ENCODE measurements at regions not wholly inside any gene's neighbourhood (a gene's known extent, or its start where the extent isn't known, plus 50 kb on each side); places are given as distances from the start of the nearest gene placed in this dataset.

DNA sequence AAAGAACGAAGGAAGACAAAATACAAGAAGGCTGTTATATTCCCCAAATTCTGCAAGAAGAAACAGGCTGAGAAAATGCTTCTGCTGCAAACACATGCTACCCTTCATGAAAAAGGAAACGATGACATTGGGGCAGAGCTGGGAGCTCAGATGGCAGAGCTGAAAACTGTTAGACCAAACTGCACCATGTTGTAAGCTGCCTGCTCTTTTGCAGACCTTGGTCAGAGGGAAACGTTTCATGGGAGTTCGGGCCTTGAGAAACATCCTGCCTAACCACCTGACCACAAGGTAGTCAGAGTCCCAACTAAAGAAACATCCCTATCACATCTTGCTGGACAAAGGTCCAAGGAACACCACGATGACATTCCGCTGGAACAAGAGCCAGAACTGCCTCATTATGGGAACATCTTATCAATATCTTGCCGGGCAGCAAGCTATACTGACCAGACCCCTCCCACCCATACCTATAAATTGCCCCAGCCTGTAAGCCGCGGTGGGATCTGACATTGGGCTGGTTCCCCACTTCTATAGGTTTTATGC, 110.7 kb upstream of the CTSC start:
- no peak for DNase-seq (ENCODE audit: low read depth)

DNA sequence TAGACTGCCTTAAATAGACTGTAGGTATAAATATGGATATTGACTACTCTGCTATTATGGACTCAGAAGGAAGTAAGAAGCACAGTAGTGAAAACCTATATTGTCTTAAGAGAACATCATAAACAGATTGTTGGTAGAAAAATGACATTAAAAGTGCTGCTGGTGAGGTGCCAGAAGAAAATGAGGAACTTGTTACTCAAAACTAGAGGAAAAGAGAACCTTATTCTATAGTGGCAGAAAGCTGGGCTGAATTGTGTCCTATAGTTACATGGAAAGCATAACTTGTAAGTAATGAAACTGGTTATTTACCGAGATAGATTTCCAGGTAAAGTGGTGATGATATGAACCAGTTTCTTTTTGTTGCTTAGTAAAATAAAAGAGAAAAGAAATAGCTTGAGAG, 109.7 kb upstream of the CTSC start:
- no peak for DNase-seq (ENCODE audit: low read depth)

DNA sequence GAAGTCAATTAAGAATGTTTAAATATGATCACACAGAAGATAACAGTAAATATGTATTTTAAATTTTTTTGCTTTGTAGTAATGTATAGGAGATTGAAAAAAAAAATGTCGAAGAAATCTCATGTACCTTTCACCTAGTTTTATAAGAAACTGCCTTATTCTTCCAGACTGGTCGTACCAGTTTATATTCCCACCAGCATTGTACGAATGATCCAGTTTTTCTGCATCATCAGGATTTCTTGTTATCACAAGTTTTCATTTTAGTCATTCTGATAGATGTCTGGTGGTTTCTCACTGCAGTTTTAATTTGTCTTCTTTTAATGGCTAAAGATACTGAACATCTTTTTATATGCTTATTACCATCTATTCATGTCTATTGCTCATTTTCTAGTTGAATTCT, 101.8 kb upstream of the CTSC start:
- DNase-seq (ENCODE audit: low read depth), result no peak

DNA sequence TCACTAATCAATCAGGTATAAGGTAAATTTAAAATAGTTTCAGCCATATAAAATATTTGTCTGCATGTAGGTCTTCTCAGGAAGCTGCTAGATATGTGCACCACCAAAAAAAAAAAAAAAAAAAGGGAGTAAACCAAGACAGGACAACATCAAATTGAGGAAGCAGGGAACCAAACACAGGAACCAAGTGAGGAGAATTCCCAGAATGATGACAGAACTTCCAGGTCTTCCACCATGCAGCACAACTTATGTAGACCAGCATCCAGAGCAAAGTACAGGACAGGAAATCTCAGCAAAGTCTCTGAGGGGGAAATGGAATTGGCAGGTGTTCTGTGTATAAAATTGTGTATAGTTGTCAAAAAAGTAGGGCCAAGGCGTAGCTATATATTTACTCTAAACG, 101.2 kb upstream of the CTSC start:
- no peak for DNase-seq (ENCODE audit: low read depth)

DNA sequence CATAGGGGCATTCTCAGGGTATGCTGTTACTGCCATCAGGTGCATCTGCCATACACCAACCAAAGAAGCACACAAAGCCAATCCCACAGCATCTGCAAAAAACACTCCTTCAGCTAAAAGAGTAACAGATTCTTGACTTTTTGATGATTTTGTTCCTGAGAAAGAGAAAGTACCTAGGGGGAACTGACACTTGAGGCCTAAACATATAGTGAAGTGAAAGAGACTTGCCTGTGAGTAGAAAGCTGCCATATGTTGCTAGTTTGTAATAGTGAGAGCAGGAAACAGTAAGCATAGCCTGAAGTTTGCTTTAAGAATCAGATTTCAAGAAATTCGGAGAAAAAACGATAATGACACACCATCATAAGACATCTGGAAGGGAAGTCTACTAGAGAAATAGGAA, 97.9 kb upstream of the CTSC start:
- DNase-seq (ENCODE audit: low read depth), result no peak

DNA sequence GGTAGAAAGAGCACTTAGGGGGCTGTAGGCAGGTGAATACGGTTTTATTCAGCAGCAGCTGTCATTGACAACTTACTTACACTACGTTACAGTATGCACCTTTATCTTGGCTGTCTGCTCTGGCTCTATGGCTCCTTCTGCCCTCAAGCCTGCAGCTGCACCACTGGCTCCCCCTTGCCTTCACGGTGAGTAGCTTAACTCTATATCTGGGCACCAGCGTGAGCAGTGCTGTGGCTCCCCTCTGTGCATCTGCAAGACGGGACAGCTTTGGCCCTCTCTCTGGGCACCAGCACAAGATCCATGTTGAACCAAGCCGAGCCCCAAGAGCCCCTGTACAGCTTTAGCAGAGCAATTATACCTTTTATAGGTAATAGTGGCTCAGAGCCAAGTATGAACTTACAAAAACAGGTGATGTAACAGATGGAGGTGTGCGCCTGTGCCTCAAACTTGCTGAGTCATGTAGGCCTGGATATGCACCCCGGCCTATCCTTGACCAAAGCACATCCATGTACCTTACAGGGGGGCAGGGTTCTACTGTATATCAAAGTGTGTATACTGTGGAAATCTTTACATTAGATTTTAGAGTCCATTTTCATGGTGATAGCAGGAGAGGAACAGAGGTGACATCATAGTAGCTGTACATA, 96.9 kb upstream of the CTSC start:
- no peak for DNase-seq (ENCODE audit: low read depth)

DNA sequence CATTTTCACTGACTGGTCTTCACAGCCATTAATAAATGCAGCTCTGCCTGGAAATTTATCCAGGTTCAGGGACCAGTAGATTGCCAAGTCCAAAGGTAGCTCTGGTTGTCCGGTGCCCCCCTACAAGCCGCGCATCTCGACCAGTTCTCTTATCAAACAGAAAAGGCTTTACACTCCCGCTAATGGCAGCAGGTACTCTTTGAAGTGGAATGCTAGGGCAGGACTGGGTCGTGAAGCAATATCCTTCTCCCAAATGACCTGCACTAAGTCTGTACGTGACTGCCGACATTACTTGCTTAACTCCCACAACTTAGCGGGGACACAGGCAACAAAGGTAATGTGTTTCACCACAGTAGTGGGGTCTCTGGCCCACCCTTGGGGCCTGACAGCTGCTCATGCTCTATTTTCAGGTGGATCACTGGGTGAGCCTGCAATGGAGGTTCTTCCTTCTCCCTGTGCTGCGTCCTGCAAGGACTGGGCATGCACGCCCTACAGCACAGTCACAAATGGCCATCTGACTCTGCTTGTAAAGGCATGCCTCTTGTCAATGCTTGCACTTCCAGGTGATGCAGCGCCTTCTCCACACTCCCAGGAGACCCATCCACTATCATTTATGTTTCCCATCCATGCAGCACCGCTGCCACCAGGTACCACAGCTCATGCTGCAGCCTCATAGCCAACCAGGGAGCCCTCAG, 96.1 kb upstream of the CTSC start:
- no peak for DNase-seq (ENCODE audit: low read depth)

DNA sequence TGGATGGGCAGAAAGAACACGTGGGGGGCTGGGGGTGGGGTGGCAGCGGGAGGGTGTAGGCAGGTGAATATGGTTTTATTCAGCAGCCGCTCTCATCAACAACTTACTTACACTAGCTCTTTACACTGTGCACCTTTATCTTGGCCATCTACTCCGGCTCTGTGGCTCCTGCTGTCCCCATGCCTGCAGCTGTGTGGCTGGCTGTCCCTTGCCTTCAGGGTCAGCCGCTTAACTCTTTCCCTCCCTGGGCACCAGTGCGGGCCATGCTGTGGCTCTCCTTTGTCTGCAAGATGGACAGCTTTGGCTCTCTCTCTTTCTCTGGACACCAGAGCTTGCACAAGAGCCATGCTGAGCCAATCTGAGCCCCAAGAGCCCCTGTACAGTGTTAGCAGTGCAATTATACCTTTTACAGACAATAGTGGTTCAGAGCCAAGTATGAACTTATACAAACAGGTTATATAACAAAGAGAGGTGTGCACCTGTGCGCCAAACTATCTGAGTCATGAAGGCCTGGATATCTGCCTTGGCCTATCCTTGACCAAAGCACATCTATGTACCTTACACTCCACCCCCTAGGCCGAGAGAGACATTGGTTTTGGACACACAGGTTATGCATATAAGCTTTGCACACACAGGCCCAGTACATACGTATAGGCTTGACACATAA, 94.3 kb upstream of the CTSC start:
- DNase-seq (ENCODE audit: low read depth), result no peak

DNA sequence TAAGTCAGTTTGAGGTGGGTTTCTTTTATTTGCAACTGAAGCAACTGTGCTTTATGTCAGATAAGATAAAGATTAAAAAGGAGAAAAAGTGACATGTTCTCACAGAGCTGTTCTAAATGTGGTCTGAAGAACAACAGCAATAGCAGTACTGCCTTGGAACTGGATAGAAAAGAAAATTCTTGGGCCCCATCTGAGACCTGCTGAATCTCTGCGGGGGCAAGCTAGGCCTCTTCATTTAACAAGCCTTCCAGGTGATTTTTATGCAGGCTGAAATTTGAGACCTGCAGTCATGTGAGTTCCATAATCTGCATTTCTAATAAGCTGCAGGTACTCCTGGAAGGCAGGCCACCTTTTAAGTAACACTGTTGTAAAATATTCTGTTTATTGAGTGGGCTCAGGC, 91.4 kb upstream of the CTSC start:
- no peak for DNase-seq (ENCODE audit: low read depth)

DNA sequence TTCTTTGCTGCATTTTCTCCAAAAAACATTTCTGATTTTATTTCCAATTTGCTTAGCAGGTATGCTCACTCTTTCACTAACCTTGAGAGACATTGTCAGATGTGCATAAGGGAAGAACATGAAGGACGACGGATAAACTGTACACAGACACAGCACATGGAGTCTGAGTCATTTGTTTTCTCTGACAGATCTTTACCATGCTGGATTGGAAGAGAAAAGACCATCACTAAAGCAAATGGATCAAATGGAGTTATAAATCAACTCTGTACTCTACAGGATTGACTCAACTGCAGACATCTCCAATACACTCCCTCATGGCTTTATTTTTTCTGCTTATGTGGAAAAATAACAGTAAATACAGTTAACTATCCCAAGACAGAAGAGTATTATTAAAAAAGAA, 90.2 kb upstream of the CTSC start:
- DNase-seq (ENCODE audit: low read depth), result no peak

DNA sequence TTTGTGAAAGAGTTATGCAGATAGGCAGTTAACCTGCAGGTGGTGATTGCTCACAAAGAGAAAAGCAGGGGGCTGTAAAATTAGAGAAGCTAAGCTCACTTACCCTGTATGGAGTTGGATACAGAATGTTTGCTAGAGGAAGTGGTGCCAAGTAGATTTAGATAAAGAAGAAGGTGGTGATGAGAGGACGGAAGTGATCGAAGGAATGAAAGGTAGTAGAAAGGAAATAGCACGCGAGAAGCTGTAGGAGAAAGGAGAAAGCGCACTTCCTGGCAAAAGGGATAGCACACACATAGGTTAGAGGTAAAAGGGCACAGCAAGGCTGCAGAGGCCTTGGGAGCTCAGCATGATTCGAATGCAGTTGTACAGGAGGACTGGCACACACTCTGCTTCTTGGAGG, 87.3 kb upstream of the CTSC start:
- no peak for DNase-seq (ENCODE audit: low read depth)

DNA sequence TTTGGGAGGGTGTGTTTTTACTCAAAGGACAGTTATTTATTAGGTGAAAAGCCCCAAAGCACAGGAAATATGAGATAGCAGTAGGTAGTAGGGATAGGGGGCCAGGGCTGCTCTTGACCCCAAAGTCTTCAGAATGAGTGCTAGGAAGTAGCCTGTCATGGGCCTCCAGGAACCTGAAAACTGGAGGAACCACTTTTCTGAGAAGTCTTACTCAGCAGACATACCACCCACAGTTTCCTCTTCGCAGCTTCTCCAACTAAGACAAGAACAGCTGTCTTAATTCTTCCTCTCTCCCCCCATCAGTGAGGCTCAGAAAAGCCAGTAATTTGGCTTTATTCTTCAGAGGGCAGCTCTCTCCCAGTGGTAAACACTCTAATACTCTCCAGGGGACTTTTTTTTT, 84.0 kb upstream of the CTSC start:
- DNase-seq (ENCODE audit: low read depth), result no peak

DNA sequence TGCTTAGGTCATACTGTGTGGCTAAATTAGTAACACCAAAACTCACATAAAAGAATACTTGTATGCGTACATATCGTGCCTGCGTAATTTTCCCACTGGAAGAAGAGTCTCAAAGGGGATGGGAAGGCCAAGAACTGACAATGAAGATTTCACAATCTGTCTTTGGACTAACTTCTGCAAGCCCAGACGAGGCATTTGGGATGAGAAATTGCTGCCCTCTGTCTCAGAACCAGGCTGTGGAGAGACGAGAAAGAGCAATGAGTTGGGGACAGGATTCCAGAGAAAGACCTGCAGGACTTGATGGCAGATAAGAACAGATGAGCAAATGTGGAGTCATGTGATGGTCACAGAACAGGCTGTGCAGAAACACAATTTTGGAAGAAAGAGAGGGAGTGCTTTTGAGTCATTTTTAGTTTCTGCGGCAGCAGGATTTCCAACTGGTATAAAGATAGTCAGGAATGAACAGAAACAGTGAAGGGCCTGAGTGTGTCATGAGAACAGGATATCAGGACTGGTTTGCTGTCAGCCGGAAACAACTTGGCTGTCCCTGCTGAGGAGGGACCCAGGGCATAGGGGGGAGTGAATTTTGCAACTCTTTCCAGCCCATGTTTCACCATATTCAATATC, 82.7 kb upstream of the CTSC start:
- DNase-seq (ENCODE audit: low read depth), result no peak

DNA sequence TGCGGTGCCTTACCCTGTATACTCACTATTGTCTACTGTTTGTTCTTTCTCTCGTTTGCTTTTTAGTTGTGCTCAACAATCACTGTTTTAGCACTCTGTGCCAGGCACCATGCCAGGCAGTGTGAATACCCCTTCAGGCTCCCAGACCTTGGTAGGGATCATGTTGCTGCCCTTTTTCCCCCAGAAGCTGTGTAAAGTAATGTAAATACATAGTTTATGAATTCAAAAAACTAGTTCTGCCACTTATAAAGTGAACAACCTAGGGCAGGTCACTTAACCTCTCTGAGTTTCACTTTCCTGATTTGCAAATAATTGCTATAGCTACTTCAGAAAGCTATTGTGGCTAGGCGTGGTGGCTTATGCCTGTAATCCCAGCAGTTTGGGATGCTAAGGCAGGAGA, 81.0 kb upstream of the CTSC start:
- no peak for DNase-seq (ENCODE audit: low read depth)

DNA sequence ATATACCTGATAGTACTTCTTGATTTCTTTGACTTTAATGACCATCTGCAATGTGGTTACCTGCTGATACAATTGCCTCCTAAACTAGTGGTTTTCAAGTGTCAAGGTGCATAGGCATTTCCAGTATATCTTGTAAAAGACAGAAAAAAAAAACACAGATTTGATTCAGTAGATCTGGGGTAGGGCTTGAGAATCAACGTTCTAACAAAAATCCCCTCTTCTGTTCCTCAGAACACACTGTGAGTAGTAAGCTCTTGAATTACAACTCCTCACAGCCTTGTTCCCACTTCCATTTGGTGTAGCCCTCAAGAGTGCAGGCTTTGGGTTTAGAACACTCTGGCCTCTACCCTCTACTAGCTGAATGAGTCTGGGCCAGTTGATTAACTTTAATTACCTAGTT, 78.0 kb upstream of the CTSC start:
- no peak for DNase-seq (ENCODE audit: low read depth)

DNA sequence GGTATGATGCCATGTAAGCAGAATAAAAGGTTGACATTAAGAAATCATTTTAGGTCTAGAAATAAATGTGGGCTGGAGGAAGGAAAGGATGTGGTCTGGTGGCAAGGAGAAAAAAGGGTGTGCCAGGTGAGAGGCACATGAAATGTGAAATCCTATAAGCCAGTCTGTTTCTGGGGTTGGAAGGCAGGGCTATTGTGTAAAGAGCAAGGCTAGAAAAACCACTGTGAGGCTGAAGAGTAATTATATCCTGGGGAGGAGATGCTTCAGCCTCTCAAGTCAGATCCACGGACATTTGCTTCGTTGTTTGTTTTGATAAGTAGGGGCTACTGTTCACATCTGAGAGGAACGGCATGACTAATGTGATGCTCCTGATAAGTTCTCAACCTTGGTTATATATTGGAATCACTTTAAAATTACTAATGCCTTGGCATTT, 77.5 kb upstream of the CTSC start:
- DNase-seq (ENCODE audit: low read depth), result peak; percentile 65

DNA sequence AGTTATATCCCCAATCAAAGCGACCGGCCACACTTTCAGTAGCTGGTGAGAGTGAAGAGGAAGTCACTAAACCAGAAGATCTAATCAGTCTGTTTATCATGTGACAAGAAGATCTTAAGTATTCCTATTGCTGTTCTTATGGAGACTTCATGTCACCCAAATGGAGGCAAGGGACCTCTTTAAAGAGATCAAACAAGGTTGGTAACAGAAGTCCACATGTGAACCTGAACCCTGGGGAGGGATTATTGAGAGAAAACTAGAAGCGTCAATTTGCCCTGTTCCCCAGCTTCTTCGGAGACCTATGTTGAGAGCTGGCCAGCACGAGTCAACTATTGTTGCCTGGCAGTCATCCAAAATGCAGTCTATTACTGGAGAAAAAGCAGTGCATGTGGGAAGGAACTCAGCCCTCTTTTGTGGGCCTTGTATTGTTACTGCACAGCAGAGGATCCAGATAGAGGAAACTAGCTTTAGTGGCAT, 76.9 kb upstream of the CTSC start:
- DNase-seq (ENCODE audit: low read depth), result peak; percentile 63

DNA sequence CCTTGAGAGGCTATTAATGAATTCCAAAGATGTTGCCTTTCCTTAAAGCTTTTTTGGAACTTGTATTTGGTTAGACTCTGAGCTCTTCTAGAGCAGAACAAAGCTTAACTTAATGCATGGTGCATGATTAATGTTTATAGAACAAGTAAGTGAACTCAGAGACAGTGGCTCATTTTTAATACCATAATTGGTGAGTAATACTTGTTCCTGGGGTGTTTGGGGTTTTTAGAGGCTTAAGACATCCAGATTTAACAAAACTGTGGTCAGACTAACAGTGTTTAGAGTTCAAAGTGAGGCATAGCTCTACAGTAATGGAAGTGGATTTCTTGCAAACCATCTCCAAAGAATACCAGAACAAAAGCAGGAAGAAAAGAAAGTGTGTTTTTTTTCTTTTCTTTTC, 73.7 kb upstream of the CTSC start:
- peak; percentile 68 for DNase-seq (ENCODE audit: low read depth)

DNA sequence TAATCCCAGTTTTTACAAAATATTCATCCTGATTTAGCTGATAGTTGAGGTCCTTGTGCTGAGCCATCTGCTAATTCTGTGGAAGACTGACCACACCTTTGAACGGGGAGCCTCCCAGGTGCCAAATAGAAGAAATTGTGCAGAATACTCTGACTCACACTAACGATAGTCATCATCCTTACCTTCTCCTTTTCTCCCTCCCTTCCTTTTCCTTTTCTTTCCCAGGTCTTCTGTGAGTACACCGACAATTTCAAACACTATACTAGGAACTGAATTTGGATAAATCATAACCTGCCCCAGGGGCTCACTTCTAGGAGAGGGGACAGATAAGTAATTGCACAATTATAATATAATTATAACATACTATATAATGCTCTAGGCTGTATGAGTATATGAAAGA, 73.1 kb upstream of the CTSC start:
- no peak for DNase-seq (ENCODE audit: low read depth)

DNA sequence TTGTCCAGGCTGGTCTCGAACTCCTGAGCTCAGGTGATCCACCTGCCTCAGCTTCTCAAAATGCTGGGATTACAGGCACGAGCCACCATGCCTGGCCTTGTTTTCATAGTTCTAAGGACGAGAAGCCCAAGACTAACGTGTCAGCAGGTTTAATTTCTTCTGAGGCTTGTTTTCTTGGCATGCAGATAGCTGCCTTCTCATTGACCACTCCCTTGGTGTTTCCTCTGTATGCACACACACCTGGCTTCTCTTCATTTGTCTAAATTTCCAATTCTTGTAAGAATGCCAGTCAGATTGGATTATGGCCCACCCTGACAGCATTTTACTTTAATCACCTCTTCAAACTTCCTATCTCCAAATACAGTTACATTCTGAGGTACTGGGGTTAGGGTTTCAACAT, 72.5 kb upstream of the CTSC start:
- no peak for DNase-seq (ENCODE audit: low read depth)

DNA sequence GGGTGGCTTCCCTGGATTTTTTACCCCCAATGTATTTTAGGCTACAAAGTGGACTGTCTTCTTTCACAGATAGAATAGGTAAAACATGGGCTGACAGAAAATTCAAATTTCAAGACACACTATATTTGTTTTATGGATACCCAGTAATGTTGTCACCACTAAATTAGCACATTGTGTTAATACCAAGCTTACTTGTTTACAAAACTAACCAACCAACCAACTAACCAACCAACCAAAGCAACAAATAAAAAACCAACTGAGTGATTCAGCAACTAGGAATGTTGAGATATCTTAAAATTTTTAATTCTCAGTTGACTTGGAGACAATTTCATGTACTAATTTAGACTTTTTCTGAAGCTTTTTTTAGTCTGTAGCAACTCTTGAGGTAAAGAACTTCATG, 69.3 kb upstream of the CTSC start:
- DNase-seq (ENCODE audit: low read depth), result no peak

DNA sequence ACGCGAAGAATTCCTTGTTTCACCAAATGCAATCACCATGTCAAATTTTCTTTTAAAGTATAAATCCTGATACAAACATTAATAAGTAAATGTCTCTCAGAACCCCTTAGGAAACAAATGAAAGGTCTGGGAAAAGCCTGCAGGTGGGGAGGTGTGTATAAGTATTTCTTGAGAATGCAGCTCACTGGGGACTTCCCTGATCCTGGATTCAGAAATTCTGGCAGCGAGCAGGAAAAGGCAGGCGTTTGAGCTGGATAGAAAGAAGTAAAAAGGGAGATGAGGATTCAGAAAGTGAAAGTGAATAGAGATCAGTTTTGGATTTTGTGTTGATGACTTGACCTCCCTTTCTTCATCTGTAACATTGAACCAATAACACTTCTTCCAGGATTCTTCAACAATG, 68.3 kb upstream of the CTSC start:
- DNase-seq (ENCODE audit: low read depth), result no peak
